ENCODE measurements at regions not wholly inside any gene's neighbourhood (a gene's known extent, or its start where the extent isn't known, plus 50 kb on each side); places are given as distances from the start of the nearest gene placed in this dataset.
A peak's percentile ranks its signal among the peaks of the same experiment; 100 is the strongest.

GRCh38 chr20:11347738-11348137 lies 570.0 kb upstream of the BTBD3 start:
- in situ Hi-C loops (cut with MboI) (no loop called here), intact Hi-C loops (cut with micrococcal nuclease; ENCODE audit: unreplicated experiment) (loop anchor here (10.0 kb wide), 1 partner anchor 793 kb away; no protein-coding TSS in a partner anchor)
- no peak for DNase-seq (ENCODE audit: low read depth, low spot score)
- WGBS (ENCODE audit: insufficient coverage, insufficient replicate concordance, low lambda C conversion rate, missing lambda C conversion rate), result 0% methylated on average over 4 of the region's 4 CpGs
- BruUV-seq (replicated peaks), result no TSS peak
- Histone ChIP-seq H3K27me3 (replicated peaks in 1 of 2; ENCODE audit: control insufficient read depth in 2 of 2, insufficient read depth in 2 of 2, low read length in 1 of 2) (no peaks in the 10 kb centered on the region), H4K20me1 (ENCODE audit: control insufficient read depth, insufficient read depth) (no peaks in the 10 kb centered on the region), H2AFZ (ENCODE audit: control insufficient read depth, low read depth, low read length) (no peak overlapping the region), H3K4me2 (ENCODE audit: control insufficient read depth, insufficient read depth) (no peak overlapping the region), H3K9me3 (replicated peaks; ENCODE audit: control insufficient read depth, insufficient read depth, low read length) (no peaks in the 10 kb centered on the region), H3K4me3 (no peak overlapping the region), H3K36me3 (ENCODE audit: control insufficient read depth in 2 of 2, insufficient read depth in 2 of 2, low read length in 1 of 2) (no peaks in the 10 kb centered on the region), H3K27ac (ENCODE audit: control insufficient read depth, insufficient read depth) (no peak overlapping the region), H3K79me2 (ENCODE audit: control insufficient read depth, insufficient read depth, low read length) (no peaks in the 10 kb centered on the region), H3K9ac (ENCODE audit: control insufficient read depth, insufficient read depth, low read length) (no peak overlapping the region), H3K4me1 (ENCODE audit: control insufficient read depth, insufficient read depth, low read length) (no peaks in the 10 kb centered on the region)
- no peak for TF ChIP-seq JUNB (IDR thresholded peaks at IDR 0.05)
- no peak for TF ChIP-seq POLR2AphosphoS5 (IDR thresholded peaks at IDR 0.05; ENCODE audit: low read length)
- TF ChIP-seq RELA (IDR thresholded peaks at IDR 0.05; ENCODE audit: borderline replicate concordance, partially characterized antibody), result no peak
- no peak for TF ChIP-seq E4F1 (IDR thresholded peaks at IDR 0.05; ENCODE audit: borderline replicate concordance, partially characterized antibody)
- TF ChIP-seq MAX (IDR thresholded peaks at IDR 0.05; ENCODE audit: low read depth, low read length), result no peak
- TF ChIP-seq SIN3A (IDR thresholded peaks at IDR 0.05; ENCODE audit: low read depth, low read length), result no peak
- TF ChIP-seq ZSCAN29 (IDR thresholded peaks at IDR 0.05), result no peak
- TF ChIP-seq ETV6 (conservative IDR thresholded peaks at IDR 0.05 in 1 of 2, IDR thresholded peaks at IDR 0.05 in 1 of 2; ENCODE audit: borderline replicate concordance in 1 of 2, low read depth in 1 of 2), result no peak
- peak; percentile 67 for ATAC-seq
- ChIA-PET POLR2A (interaction anchor here (0.6 to 0.8 kb wide), 4 partner anchors 37 to 803 kb away, joined by 3 to 5 read pairs (median 4); no protein-coding TSS in a partner anchor), CTCF (interaction anchor here (0.9 kb wide), 1 partner anchor 58 kb away, joined by 3 read pairs; no protein-coding TSS in a partner anchor), RAD21 (ENCODE audit: unreplicated experiment) (interaction anchor here (1.4 to 1.8 kb wide), 2 partner anchors 10 to 109 kb away, joined by 3 read pairs; no protein-coding TSS in a partner anchor), SMC1A (ENCODE audit: uncharacterized antibody, unreplicated experiment) (interaction anchor here (0.6 to 1.9 kb wide), 3 partner anchors 11 to 104 kb away, joined by 3 to 6 read pairs (median 3); no protein-coding TSS in a partner anchor)
- FAIRE-seq, result no peak

All from GM12878 (cell line).